Mammary epithelial cell (primary cell): ENCODE measurements at regions not wholly inside any gene's neighbourhood (a gene's known extent, or its start where the extent isn't known, plus 50 kb on each side); places are given as distances from the start of the nearest gene placed in this dataset.

Experiments
- EZH2 ChIP-seq: IDR thresholded peaks from 2 replicates; pipeline ENCODE4 v1.6.1; 2012; ENCODE audit warnings: low read length, inconsistent platforms, borderline replicate concordance
- TF ChIP-seq, protein P1 (sequence below), 2 donors: IDR thresholded peaks in 1 of 2; conservative IDR thresholded peaks in 1 of 2; 2 replicates each; pipeline ENCODE4 v1.5.1; 2011 to 2012; ENCODE audit warnings: inconsistent platforms in 2 of 2, low read length in 2 of 2, mild to moderate bottlenecking in 2 of 2, control low read depth in 1 of 2, low read depth in 1 of 2; ENCODE audit not compliant: insufficient read depth in 1 of 2; ENCODE audit errors: extremely low read depth in 1 of 2

DNA sequence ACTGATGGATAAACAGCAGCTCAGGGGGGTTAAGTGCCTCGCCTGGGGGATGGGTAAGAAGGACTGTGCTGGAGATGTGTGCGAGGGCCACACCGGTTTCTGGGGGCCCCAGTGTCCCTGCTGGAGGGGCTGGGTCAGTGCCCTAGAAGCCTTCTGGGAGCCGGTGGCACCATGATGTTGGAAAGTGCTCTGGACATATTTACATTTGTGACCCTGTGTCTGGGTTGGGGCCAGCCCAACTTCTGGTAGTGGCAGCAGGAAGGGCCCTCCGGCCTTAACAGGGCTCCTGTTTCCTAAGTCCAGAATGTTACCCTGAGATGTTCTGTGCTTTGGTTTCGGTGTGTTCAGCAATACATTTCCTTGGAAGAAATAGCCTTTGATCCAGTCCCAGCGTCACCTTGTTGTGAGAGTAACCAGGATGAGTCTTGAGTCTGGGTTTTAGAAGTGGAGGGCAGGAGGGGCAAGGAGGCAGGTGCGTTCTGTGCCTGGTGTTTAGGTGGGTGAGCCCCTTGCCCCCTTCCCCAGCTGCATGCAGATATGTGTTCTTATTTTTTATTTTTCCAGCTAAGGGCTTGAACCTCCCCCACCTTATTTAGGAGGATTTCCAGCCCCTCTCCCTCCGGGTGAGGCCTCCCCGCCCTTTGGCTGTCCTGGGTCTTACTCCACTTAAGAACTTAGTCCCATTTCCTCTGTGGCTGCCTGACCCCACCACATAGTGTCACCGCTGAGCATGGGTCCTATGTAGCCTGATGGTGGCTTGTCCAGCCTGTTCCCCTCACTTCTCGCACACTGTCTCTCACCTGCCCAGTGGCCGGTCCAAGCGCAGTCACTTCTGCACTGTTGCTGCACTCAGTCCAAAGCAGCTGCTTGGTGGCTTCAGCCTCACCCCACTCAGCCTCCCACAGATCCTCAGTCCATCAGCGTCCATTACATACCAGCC, 132.7 kb upstream of the HS6ST1 start:
- TF ChIP-seq, protein P1, sequence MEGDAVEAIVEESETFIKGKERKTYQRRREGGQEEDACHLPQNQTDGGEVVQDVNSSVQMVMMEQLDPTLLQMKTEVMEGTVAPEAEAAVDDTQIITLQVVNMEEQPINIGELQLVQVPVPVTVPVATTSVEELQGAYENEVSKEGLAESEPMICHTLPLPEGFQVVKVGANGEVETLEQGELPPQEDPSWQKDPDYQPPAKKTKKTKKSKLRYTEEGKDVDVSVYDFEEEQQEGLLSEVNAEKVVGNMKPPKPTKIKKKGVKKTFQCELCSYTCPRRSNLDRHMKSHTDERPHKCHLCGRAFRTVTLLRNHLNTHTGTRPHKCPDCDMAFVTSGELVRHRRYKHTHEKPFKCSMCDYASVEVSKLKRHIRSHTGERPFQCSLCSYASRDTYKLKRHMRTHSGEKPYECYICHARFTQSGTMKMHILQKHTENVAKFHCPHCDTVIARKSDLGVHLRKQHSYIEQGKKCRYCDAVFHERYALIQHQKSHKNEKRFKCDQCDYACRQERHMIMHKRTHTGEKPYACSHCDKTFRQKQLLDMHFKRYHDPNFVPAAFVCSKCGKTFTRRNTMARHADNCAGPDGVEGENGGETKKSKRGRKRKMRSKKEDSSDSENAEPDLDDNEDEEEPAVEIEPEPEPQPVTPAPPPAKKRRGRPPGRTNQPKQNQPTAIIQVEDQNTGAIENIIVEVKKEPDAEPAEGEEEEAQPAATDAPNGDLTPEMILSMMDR (conservative IDR thresholded peaks at IDR 0.05 in 1 of 2, IDR thresholded peaks at IDR 0.05 in 1 of 2; ENCODE audit: extremely low read depth in 1 of 2, insufficient read depth in 1 of 2, low read depth in 1 of 2, low read length in 2 of 2): no peak
- no peak for TF ChIP-seq EZH2
